GM21619 (cell line): ENCODE measurements at regions not wholly inside any gene's neighbourhood (a gene's known extent, or its start where the extent isn't known, plus 50 kb on each side); places are given as distances from the start of the nearest gene placed in this dataset.
"Not testable (repeated sequence)": the region's sequence is repeated elsewhere in the genome, so short reads cannot be mapped to it uniquely, and the experiment has no call there.

Experiments
- ATAC-seq: cut with Tn5 transposase; IDR thresholded peaks from one replicate; pipeline ENCODE4 v1.9.1; 2021; ENCODE audit not compliant: unreplicated experiment

GRCh38 chr21:5128261-5128660 lies 5393.1 kb upstream of the TPTE start:
- peak; percentile 69 for ATAC-seq

GRCh38 chr21:5133824-5134223 lies 5387.6 kb upstream of the TPTE start:
- not testable (repeated sequence) for ATAC-seq

GRCh38 chr21:5136406-5136805 lies 5385.0 kb upstream of the TPTE start:
- ATAC-seq: not testable (repeated sequence)

GRCh38 chr21:5137006-5137405 lies 5384.4 kb upstream of the TPTE start:
- ATAC-seq: not testable (repeated sequence)

GRCh38 chr21:5138687-5139086 lies 5382.7 kb upstream of the TPTE start:
- not testable (repeated sequence) for ATAC-seq

GRCh38 chr21:5139528-5139927 lies 5381.9 kb upstream of the TPTE start:
- ATAC-seq: not testable (repeated sequence)

- ATAC-seq: not testable (repeated sequence)
Measured at GRCh38 chr21:5143011-5143410, 5378.4 kb upstream of the TPTE start.

GRCh38 chr21:5144731-5145130 lies 5376.7 kb upstream of the TPTE start:
- not testable (repeated sequence) for ATAC-seq

- ATAC-seq: not testable (repeated sequence)
Measured at GRCh38 chr21:5147685-5148084, 5373.7 kb upstream of the TPTE start.

GRCh38 chr21:5149222-5149621 lies 5372.2 kb upstream of the TPTE start:
- not testable (repeated sequence) for ATAC-seq

GRCh38 chr21:5153842-5154640 lies 5367.3 kb upstream of the TPTE start:
- peak; percentile 19 for ATAC-seq

- ATAC-seq: peak; percentile 92
Measured at GRCh38 chr21:5154641-5154982, 5366.8 kb upstream of the TPTE start.

GRCh38 chr21:5162693-5163574 lies 5358.4 kb upstream of the TPTE start:
- not testable (repeated sequence) for ATAC-seq

- ATAC-seq: not testable (repeated sequence)
Measured at GRCh38 chr21:5165829-5166228, 5355.6 kb upstream of the TPTE start.
